ENCODE measurements at regions not wholly inside any gene's neighbourhood (a gene's known extent, or its start where the extent isn't known, plus 50 kb on each side); places are given as distances from the start of the nearest gene placed in this dataset.

DNA sequence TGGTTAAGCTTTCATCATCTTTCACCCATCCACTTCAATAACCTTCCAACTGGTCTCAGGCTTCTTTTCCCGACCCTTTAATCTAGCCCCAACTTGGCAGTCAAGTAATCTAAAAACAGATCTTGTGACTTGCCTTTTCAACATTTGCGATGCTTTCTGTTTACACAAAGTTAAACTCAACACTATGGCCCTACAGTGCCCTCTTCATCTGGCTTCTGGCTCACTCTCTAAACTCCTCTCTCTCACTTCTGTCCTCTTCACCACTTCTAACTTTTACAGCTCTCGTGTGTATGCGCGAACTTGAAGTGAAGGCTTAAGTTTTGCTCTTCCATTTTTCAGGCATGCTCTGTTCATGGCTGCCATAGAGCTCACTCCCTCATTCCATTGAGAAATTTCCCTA lies 1122.3 kb upstream of the ADGRL2 start:
- TF ChIP-seq CTCF (IDR thresholded peaks at IDR 0.05) (no peak), POLR2A (IDR thresholded peaks at IDR 0.05) (no peak)
